ENCODE measurements at regions not wholly inside any gene's neighbourhood (a gene's known extent, or its start where the extent isn't known, plus 50 kb on each side); places are given as distances from the start of the nearest gene placed in this dataset.
"Not testable (repeated sequence)": the region's sequence is repeated elsewhere in the genome, so short reads cannot be mapped to it uniquely, and the experiment has no call there.

DNA sequence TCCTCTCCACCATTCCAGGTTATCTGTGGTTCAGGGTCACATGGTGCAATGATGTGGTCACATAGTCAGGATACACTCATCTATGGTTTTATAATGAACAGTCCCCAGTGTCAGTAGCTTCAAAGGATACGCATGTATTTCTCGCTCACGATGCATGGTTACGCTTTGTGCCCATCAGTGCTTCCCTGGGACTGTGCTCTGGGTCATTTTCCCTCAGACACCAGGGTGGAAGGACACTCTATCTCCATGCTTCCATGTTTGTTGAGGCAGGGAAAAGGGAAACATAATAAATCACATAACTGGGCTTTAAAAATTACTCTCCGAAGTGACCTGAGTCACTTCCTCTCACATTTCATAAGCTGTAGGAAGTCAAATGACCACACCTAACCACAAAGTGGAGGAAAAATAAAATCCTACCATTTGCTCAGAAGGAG, 394.8 kb upstream of the NOX3 start:
- DNase-seq (ENCODE audit: low read depth), result no peak

DNA sequence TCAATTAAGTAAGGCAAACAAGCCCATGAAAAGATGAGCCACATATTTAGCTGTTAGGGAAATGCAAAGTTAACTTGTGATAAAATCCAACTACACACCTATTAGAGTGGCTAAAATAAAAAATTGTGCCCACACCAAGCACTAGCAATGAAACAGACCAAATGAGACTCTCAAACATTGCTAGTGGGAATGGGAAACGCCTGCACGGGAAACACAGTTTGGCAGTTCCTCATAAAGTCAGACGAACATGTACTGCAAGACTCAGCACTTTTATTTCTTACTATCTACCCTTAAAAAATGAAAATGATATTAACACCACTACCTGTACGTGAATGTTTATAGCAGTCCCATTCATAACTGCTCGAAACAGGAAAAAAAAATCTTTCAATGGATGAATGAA, 392.1 kb upstream of the NOX3 start:
- no peak for DNase-seq (ENCODE audit: low read depth)

DNA sequence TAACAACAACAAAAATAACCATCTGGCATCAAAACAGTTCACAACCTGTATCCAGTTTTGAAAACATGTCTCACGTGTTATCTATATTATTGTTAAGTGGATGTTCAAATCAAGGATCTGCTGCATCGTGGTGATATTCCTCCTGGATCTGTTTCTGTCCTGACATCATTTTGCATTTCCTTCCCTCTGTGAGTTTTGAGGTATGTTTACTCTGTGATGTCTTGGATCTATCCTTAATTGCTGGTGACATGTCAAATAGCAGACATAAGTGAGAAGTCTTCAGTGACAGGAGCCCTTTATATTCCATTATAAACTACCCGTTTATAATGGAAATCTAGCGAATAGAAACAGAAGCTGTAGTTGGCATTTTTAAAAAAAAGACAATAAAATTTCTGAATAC, 381.8 kb upstream of the NOX3 start:
- no peak for DNase-seq (ENCODE audit: low read depth)

DNA sequence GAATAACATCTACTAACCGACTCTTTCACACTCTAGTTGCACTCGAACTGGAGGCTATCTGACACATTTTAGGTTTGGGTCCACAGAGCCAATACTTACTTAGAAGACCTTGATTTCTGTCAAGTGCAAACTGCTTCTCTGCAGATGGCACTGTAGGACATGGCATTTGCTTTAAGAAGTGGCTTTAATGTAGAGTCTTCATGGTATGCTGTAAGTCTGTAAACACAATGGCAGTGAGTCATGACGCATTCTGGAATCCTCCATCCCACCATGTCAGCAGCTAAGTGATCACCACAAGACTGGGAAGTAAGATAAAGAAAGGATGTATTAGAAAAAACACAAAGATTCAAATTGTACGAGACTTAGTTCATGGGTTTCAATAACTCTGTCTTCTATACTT, 377.0 kb upstream of the NOX3 start:
- DNase-seq (ENCODE audit: low read depth), result peak; percentile 49

DNA sequence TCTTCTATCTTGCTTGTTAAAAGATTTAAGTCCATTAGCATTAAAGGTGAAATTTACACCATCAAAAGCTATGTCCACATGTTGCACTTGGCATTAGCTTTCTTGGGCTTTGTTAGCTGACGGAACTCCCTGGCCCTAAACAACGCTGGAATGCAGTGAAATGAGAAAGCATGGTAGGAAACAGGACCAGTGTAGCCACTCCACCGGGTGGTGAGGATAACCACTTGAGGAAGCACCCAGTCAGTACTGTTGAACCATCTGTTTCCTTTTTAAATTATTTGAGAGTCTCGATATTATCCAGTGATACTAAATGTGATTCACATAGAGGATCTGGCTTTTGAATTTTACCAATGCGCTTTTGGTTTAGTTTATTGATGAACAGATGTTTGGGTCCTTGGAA, 374.9 kb upstream of the NOX3 start:
- DNase-seq (ENCODE audit: low read depth), result no peak

DNA sequence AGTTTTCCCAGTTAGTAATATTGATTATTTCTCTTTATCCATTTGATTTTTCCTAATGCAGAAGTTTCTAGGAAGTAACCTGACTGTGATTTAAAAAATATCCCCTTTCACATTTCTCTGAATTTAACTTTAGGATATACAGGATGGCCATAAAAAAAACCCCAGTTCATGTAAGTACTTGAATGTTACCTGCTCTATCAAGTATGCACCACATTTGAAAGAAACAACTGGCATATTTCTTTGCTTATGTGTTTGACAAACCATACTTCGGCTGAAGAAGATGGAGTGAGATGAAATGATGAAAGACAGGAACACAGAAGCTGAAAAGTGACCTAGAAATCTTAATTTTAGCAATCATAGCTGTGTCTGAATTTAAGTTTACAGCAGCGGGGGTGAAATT, 374.0 kb upstream of the NOX3 start:
- DNase-seq (ENCODE audit: low read depth), result no peak

DNA sequence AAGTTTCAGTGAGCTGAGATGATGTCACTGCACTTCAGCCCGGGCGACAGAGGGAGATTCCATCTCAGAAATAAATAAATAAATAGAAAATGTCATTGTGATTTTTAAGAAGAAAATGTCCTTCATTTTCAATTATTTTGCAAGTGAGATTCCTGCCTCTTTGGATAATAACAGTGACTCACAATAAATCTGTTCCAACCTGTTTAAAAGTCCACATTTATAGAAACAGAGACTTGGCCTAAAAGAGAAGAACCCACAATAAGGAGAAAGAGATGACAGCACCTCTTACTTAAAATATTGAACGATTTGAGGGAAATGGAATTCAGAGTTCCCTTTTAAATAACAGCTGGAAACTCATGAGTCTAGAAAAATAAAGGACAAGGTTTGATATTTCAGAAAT, 373.4 kb upstream of the NOX3 start:
- DNase-seq (ENCODE audit: low read depth), result no peak

DNA sequence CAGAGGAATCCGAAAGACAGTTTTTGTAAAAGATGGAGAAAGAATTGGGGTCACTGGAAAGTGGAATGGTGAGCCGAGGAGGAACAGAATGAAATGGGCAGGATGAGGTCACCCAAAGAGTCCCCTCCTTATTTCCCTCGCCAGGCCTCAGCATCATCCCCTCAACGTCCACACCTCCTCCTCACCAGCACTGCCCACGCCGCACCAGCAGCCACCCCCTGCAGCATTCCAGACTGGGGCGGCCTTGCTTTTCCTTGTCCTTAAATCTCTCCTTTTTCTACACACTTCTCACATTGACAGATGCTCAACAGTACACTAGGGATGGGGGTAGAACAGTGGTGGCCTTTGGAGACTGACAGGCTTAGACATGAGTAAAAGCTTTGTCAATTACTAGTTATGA, 363.1 kb upstream of the NOX3 start:
- DNase-seq (ENCODE audit: low read depth), result no peak

DNA sequence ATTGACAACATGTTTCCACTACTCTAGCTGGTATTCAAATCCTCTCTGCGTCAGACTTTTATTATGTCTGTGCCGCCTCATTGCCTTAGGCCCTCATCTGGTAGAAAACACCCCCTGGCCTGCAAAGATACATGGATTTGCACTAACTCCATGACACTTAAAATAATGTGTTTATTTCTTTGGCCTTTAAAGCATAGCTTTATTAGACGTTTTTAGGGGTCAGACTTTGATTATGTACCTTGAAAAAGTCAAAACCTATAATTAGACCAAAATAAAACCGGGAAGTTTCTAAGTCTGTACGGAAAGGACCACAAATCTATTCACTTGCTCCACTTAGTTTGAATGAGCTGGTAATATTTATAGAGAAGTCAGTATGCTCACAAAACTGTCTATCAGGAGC, 357.9 kb upstream of the NOX3 start:
- DNase-seq (ENCODE audit: low read depth), result no peak

DNA sequence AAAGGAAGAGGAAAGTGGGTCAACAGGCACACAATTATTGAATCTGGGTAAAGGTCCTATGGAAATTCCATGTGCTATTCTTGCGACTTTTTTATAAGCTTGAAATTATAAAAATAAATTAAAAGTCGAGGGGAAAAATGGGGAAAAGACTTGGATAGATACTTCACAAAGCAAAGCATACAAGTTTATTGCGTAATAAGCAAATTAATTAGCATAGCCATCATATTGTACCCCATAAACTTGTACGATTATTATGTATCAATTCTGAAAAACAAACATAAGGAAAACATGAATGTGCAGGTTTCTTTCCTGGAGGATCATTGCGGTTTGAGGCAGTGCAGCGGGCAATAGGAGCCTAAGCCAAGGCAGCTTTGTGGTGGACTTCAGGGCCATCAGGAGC, 351.6 kb upstream of the NOX3 start:
- no peak for DNase-seq (ENCODE audit: low read depth)

DNA sequence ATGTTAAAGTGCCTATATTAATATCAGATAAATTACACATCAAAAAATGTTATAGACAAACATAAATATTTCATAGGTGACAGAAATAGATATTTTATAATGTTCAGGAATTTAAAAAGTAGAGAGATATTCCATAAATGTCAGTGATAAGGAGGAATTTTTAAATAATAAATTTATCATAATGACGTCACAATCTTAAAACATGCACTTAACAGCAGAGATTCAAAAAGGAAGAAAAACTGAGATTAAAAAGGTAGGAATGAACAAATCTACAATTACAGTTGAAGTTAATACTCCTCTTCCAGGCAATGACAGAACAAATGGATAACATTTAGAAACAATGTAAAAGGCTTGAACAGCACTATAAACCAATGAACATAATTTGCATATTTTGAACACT, 345.4 kb upstream of the NOX3 start:
- DNase-seq (ENCODE audit: low read depth), result no peak

DNA sequence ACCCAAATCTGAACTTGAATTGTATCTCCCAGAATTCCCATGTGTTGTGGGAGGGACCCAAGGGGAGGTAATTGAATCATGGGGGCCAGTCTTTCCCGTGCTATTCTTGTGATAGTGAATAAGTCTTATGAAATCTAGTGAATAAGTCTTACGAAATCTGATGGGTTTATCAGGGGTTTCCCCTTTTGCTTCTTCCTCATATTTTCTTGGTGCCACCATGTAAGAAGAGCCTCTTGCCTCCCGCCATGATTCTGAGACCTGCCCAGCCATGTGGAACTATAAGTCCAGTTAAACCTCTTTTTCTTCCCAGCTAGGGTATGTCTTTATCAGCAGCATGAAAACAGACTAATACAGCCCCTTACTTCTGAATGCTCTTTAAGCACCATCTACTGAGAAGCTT, 343.2 kb upstream of the NOX3 start:
- DNase-seq (ENCODE audit: low read depth), result not testable (repeated sequence)

DNA sequence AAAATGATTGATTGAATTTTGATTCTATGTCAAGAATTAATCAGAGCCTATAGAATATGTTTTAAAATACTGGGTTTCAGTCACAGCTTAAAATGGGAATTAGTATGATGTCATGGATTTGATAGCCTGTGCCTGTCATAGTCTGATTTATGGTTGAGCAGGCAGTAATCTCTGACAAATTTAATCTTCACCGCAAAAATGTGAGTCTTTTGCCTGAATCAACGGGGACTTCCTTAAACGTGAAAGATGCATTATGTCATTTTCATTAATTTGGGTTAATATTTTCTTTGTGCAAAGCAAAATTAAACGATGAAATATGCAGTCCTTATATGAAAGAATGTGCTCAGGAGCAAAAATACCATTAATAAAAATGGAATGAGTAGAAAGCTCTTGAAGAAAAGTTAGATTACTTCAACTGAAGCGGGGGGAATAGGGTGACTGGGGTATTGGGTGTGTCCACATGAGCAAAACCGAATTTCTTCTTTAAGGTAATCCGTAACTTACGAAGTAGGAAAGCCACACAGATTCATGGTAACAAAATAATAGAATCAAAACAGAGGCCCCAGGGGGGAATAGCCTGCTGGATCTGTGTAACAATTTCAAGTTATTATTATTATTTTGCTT, 339.6 kb upstream of the NOX3 start:
- peak; percentile 30 for DNase-seq (ENCODE audit: low read depth)

DNA sequence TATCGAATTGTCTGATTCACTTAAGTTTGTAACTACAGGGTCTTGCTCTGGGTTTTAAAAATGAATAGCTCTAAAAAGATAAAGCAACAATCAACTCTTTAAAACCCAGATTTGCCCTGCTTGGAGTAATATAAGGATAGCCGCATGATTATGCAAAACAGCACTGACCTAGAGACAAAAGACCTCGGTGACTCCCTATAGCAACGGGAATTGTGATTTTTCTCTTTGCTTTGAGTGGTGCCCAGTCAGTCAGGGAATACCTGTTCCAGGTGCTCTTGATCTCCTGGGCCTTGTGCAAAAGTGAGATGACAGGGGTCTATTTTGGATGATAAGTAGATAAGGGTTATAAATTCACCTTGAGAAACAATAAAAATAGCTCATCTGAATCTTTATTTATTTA, 336.3 kb upstream of the NOX3 start:
- DNase-seq (ENCODE audit: low read depth), result no peak

DNA sequence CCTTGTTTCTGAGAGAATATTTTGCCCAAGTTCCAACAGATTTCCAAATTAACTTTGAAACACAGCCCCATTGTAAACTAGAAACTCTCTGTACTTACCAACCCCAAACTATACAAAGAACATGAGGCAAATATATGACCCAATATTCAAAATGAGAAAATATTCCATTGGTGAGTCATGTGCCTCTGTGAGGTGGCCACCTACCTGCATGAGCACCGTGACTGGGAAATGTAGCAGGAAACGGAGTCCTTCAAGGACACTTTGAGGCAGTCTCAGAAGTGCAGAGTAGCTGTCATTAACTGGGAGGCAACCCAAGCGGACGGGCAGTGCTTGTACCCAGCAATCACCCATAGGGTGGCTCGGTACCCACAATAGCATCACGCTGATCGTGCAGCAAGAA, 335.5 kb upstream of the NOX3 start:
- DNase-seq (ENCODE audit: low read depth), result no peak

DNA sequence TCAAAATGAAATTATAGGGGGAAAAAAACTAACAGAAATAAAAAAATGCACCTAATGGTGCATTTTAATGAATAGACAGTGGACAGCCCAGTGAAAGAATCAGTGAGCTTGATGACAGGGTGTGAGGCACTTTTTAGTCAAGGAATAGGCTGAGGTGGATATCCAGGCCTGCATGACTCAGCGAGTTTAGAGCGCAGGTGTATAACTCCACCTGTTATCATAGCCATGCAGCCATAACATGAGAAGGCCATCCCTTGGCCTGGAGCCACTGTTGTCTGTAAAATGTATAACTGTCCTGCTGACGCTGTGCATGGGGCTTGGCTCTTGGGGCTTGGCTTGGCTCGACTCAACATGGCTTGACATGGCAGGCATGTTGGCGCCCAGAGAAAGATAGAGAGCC, 331.5 kb upstream of the NOX3 start:
- DNase-seq (ENCODE audit: low read depth), result no peak

DNA sequence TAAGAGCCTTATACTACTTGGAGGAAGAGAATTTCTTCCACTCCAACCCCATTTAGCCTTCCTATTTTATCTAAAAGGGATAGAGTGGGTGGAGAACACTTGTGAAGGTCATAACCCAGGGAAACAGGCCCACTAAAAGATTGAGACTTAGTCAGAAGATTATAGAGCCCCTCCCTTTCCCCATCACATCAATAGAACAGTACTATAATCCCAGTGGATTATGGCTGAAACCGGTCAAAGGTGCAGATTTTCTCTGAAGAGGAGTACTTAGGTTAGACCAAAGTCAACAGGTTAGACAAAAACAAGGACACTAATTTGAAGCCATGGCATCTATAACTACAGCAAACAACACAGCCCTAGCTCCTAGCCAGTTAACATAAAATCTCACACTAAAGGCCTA, 330.9 kb upstream of the NOX3 start:
- no peak for DNase-seq (ENCODE audit: low read depth)

DNA sequence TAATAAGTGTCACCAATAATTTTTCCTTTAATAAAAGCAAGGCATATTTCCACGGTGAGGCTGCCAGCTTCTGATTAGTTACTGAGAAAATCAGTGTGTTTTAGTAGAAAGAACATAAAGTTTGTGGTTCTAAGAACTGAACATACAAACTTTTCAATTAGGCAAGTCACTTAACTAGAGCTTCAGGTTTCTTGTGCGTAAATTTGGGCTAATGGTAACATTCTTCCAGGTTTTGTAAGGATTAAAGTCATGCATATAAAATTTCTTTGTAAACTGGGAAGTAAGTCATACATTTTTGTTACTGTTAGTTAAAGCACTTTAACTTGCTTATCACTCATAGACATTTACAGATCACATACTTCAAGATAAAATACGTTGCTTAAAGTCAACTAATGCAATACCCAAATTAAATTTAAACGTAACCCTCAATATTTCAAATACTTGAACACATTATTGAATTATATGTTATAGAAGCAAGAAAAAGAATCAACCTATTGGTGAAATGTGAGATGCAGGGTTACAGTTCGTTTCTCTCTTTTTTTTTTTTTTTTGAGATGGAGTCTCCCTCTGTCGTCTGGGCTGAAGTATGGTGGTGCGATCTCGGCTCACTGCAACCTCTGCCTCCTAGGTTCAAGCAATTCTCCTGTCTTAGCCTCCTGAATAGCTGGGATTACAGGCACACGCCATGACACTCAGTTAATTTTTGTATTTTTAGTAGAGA, 327.3 kb upstream of the NOX3 start:
- DNase-seq (ENCODE audit: low read depth), result no peak

DNA sequence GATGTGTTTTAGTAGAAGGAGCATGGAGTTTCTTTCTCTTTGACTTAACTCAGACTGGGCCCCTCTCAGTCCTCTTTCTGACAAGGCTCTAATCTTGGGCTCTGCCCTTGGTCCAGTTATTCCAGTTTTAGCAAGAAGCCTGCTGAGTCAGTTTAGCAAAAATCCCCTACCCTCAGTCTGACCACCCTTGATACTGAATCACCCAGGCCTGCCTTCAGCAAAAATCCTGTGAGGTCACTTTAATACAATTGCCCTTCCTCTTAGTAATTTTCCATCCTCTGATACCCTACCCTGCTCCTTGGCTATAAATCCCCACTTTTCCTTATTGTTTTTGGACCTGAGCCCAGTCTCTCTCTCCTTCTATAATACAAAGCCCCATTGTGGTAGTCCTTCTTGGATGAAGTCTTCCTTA, 326.7 kb upstream of the NOX3 start:
- peak; percentile 92 for DNase-seq (ENCODE audit: low read depth)

DNA sequence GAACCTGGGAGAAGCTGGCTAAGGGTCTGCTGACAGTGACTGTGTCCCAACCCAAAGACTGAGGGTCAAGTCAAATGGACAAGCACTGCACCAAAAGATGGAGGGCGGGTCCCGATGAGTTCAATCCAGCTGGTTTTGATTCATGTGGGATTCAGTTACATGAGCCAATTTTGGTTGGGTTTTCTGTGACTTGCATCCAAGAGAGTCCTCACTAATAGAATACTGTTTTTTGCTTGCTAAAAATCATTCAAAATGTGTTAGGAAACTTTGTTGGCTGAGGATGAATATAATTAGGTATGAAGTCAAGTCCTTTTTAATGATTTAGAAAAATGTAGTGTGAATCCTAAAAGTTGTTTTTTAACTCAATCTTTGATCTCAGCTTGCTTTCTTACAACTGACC, 323.8 kb upstream of the NOX3 start:
- DNase-seq (ENCODE audit: low read depth), result no peak

DNA sequence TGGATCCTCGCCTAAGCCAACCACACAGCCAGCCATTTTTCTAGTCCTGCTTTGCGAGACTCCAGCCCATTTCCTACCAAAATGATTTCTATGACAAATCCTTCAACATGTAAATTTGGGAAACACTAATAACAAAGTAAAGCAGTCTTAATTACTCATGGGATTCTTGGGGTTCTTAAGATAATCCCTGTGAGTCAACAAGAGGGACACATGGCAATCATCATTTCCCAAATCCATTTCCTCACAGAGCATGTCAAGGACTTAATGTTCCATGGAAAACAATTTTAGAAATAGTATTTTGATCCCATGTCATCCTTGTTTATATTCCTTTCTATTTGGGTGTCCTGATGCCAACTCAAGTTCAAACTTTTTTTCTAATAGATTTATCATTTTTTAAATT, 322.7 kb upstream of the NOX3 start:
- no peak for DNase-seq (ENCODE audit: low read depth)

DNA sequence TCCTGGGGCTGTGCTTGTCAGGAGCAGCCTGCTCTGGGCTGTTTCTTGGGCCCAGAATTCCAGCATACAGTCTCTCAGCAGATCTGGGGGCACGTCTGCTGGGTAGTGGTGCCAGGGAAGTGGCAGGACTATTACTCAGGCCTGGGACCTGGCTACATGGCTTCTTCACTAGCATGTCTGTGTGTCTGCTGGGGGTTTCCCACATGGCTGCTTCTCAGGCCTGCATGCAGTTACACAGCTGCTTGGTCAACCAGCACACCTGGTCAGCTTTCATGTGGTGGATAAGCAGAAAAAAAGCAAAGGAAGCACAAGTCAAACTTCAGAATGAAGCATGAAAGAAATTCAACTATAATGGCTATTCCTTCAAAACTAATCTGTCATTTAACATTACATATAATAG, 316.2 kb upstream of the NOX3 start:
- no peak for DNase-seq (ENCODE audit: low read depth)

DNA sequence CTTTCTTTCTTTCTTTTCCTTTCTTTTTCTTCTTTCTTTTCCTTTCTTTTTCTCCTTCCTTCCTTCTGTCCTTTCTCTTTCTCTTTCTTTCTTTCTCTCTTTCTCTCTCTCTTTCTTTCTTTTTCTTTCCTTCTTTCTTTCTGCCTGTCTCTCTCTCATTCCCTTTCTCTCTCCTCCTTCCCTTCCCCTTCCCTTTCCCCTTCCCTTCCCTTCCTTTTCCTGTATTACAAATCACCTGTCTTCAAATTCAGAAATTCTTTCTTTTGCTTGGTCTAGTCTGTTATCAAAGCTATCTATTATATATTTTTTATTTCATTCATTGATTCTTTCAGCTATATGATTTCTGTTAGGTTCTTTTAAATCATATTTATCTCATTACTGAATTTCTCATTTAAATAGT, 315.2 kb upstream of the NOX3 start:
- DNase-seq (ENCODE audit: low read depth), result no peak

DNA sequence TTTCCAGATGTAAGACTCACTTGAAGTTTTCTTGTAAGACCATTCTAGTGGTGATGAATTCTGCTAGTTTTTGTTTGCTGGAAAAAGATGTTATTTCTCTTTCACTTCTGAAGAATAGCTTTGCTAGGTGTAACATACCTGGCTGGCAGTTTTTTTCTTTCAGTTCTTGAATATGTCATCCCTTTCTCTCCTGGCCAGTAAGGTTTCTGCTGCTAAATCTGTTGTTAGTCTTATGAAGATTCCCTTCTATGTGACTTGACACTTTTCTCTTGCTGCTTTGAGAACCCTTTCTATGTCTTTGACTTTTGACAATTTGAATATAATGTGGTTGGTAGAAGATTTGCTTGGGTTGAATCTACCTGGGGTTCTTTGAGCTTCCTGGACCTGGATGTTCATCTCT, 314.7 kb upstream of the NOX3 start:
- no peak for DNase-seq (ENCODE audit: low read depth)

Data from non-pigmented ciliary epithelial cell (primary cell).